Right lobe of liver (tissue), 6 donors: ENCODE measurements at regions not wholly inside any gene's neighbourhood (a gene's known extent, or its start where the extent isn't known, plus 50 kb on each side); places are given as distances from the start of the nearest gene placed in this dataset.
A peak's percentile ranks its signal among the peaks of the same experiment; 100 is the strongest.

Experiments
- ATAC-seq, 4 donors: fragments of 200-7000 bp; cut with Tn5 transposase; one replicate each; pipeline ENCODE4 v1.9.1; 2020; ENCODE audit warnings: mild to moderate bottlenecking in 4 of 4, moderate library complexity in 4 of 4
- DNase-seq, 3 donors: peaks; one replicate each; pipeline ENCODE4 v3.0.0-alpha.2; 2020
- H3K27ac ChIP-seq, 3 donors: fragments of 200-600 bp; one replicate each; pipeline ENCODE4 v1.8.0; 2022
- H3K27me3 ChIP-seq, 2 donors: fragments of 200-600 bp; one replicate each; pipeline ENCODE4 v1.8.0; 2022
- H3K36me3 ChIP-seq, 4 donors: fragments of 200-600 bp; sonication (generic) in 1 of 4; one replicate each; pipeline versions ENCODE4 v1.5.1 to v1.8.0; 2017 to 2022; ENCODE audit warnings: control low read depth in 1 of 4
- H3K4me1 ChIP-seq, 4 donors: fragments of 200-600 bp; sonication (generic) in 1 of 4; one replicate each; pipeline versions ENCODE4 v1.5.1 to v1.8.0; 2017 to 2022; ENCODE audit warnings: control low read depth in 1 of 4
- H3K4me3 ChIP-seq, 3 donors: fragments of 200-600 bp; one replicate each; pipeline ENCODE4 v1.8.0; 2022
- H3K9me3 ChIP-seq, 4 donors: fragments of 200-600 bp; sonication (generic) in 1 of 4; one replicate each; pipeline versions ENCODE4 v1.5.1 to v1.8.0; 2017 to 2022; ENCODE audit warnings: control low read depth in 1 of 4
- CTCF ChIP-seq, 4 donors: fragments of 200-600 bp in 3 of 4; fragments of 450-650 bp in 1 of 4; IDR thresholded peaks; one replicate each; pipeline versions ENCODE4 v1.5.1 to v1.8.0; 2016 to 2022; ENCODE audit warnings: antibody characterized with exemption in 4 of 4, mild to moderate bottlenecking in 2 of 4
- POLR2A ChIP-seq: fragments of 450-650 bp; IDR thresholded peaks from one replicate; pipeline ENCODE4 v1.6.1; 2017; ENCODE audit warnings: antibody characterized with exemption, mild to moderate bottlenecking
- WGBS: methylation state at CpG from one replicate; pipeline ENCODE4 v1.1.6; 2018; ENCODE audit warnings: low coverage, low lambda C conversion rate; ENCODE audit not compliant: insufficient coverage; ENCODE audit errors: missing lambda C conversion rate; 5-methylcytosine and 5-hydroxymethylcytosine counted together
- intact Hi-C, 2 donors: fragments of 100-400 bp; cut with DNase I; formaldehyde crosslinking; loops; one replicate each; pipeline versions ENCODE4 v1.11.2 to v1.14.1; 2022
- donor health status: DM: no; HTN: yes; CAD: no.
- donor health status: DM: no; HTN: no; CAD: no.
- donor health status: DM: no; HTN: no; CAD: no.
- donor health status: DM: no; HTN: yes; CAD: no.
- donor health status: DM: no; HTN: yes; CAD: no.

GRCh38 chr3:144655423-144655822, 683.8 kb downstream of the DIPK2A start:
- Histone ChIP-seq H3K27me3 (no peaks in the 10 kb centered on the region), H3K4me3 (no peak overlapping the region), H3K27ac (no peak overlapping the region), H3K36me3 (no peaks in the 10 kb centered on the region), H3K4me1 (no peaks in the 10 kb centered on the region), H3K9me3 (no peaks in the 10 kb centered on the region)
- DNase-seq (no peak), ATAC-seq (no peak)
- WGBS: 65% methylated on average over 1 of the region's 1 CpG
- intact Hi-C loops: no loop called here
- TF ChIP-seq POLR2A (no peak), CTCF (IDR thresholded peaks at IDR 0.05) (no peak)

- TF ChIP-seq POLR2A (no peak), CTCF (IDR thresholded peaks at IDR 0.05) (no peak)
- peak in 3 of 4 donors; percentile 35 to 52 (median 42) for ATAC-seq
- WGBS: 71% methylated on average over 1 of the region's 1 CpG
Observed at GRCh38 chr3:144660186-144660585, 688.6 kb downstream of the DIPK2A start.

GRCh38 chr3:144662729-144663128, 691.1 kb downstream of the DIPK2A start:
- TF ChIP-seq CTCF (IDR thresholded peaks at IDR 0.05): no peak
- TF ChIP-seq POLR2A: no peak
- no peak for ATAC-seq
- no peaks in the 10 kb centered on the region for H3K4me1 ChIP-seq
- no peak for DNase-seq
- no peak overlapping the region for H3K27ac ChIP-seq
- WGBS: 87% methylated on average over 3 of the region's 3 CpGs
- H3K9me3 ChIP-seq: no peaks in the 10 kb centered on the region
- H3K4me3 ChIP-seq: no peak overlapping the region
- intact Hi-C loops: no loop called here
- no peaks in the 10 kb centered on the region for H3K27me3 ChIP-seq
- H3K36me3 ChIP-seq: no peaks in the 10 kb centered on the region

More at GRCh38 chr3:144660186-144660585, 688.6 kb downstream of the DIPK2A start:
- Histone ChIP-seq H3K9me3 (no peaks in the 10 kb centered on the region), H3K4me3 (no peak overlapping the region), H3K27me3 (no peaks in the 10 kb centered on the region), H3K4me1 (no peaks in the 10 kb centered on the region), H3K36me3 (no peaks in the 10 kb centered on the region), H3K27ac (no peak overlapping the region)
- DNase-seq: no peak
- intact Hi-C loops: no loop called here

- intact Hi-C loops: no loop called here
- ATAC-seq (no peak), DNase-seq (no peak)
- Histone ChIP-seq H3K27me3 (no peaks in the 10 kb centered on the region), H3K9me3 (no peaks in the 10 kb centered on the region), H3K4me1 (no peaks in the 10 kb centered on the region), H3K27ac (no peak overlapping the region), H3K36me3 (no peaks in the 10 kb centered on the region), H3K4me3 (no peak overlapping the region)
- WGBS: 70% methylated on average over 6 of the region's 6 CpGs
- TF ChIP-seq POLR2A: no peak
- no peak for TF ChIP-seq CTCF (IDR thresholded peaks at IDR 0.05)
Observed at GRCh38 chr3:144663456-144664436, 692.1 kb downstream of the DIPK2A start.
